Esophagus squamous epithelium (tissue), 5 donors: ENCODE measurements at regions not wholly inside any gene's neighbourhood (a gene's known extent, or its start where the extent isn't known, plus 50 kb on each side); places are given as distances from the start of the nearest gene placed in this dataset.

Experiments
- DNase-seq: peaks from one replicate; lab custom pipeline; 2025; lab: John Stamatoyannopoulos, UW
- H3K27ac ChIP-seq, 4 donors: fragments of 200-600 bp; sonication (generic); one replicate each; pipeline ENCODE4 v1.5.1; 2016 to 2019; ENCODE audit warnings: mild to moderate bottlenecking in 1 of 4
- H3K27me3 ChIP-seq, 4 donors: fragments of 200-600 bp; sonication (generic); 1 replicate in 3 of 4; 2 replicates in 1 of 4; pipeline versions ENCODE4 v1.5.1 to v1.6.0; 2017 to 2021; ENCODE audit warnings: antibody characterized with exemption in 1 of 4
- H3K36me3 ChIP-seq, 3 donors: fragments of 200-600 bp; sonication (generic); one replicate each; pipeline ENCODE4 v1.5.1; 2016 to 2019
- H3K4me1 ChIP-seq, 3 donors: fragments of 200-600 bp; sonication (generic); one replicate each; pipeline ENCODE4 v1.5.1; 2017 to 2019
- H3K4me3 ChIP-seq, 4 donors: fragments of 200-600 bp; sonication (generic); 1 replicate in 3 of 4; 2 replicates in 1 of 4; pipeline ENCODE4 v1.5.1; 2016 to 2019; ENCODE audit warnings: mild to moderate bottlenecking in 2 of 4, moderate library complexity in 1 of 4
- H3K9me3 ChIP-seq, 3 donors: fragments of 200-600 bp; sonication (generic); one replicate each; pipeline ENCODE4 v1.5.1; 2016 to 2019
- POLR2A ChIP-seq, 4 donors: fragments of 450-650 bp; IDR thresholded peaks; one replicate each; pipeline ENCODE4 v1.6.1; 2017; ENCODE audit warnings: antibody characterized with exemption in 4 of 4, mild to moderate bottlenecking in 4 of 4, moderate library complexity in 3 of 4
- WGBS, 2 donors: methylation state at CpG; one replicate each; pipeline ENCODE4 v1.1.5; 2018; 5-methylcytosine and 5-hydroxymethylcytosine counted together
- intact Hi-C: fragments of 100-400 bp; cut with DNase I; formaldehyde crosslinking; loops from one replicate; pipeline ENCODE4 v1.15.0; 2022
- TF ChIP-seq, protein P1 (sequence below), 6 experiments: fragments of 450-650 bp in 4 of 6; fragments of 200-600 bp in 2 of 6; sonication (generic) in 2 of 6; IDR thresholded peaks; one replicate each; pipeline ENCODE4 v1.5.1; 2016 to 2019; ENCODE audit warnings: antibody characterized with exemption in 6 of 6, mild to moderate bottlenecking in 4 of 6, moderate library complexity in 4 of 6
- donor health status: DM: yes; HTN: yes; CAD: no.

GRCh38 chr13:39881887-39882286 lies 226.4 kb downstream of the COG6 start:
- Histone ChIP-seq H3K4me3 (no peak overlapping the region), H3K4me1 (peaks cover 0 to 6% (median 0%) of the 10 kb centered on the region in 3 donors), H3K36me3 (no peaks in the 10 kb centered on the region), H3K27me3 (no peaks in the 10 kb centered on the region), H3K27ac (no peak overlapping the region), H3K9me3 (peaks cover 0 to 25% (median 8%) of the 10 kb centered on the region in 3 donors)
- 30 to 48% methylated on average over 1 of the region's 1 CpG for WGBS, 2 donors
- TF ChIP-seq POLR2A (IDR thresholded peaks at IDR 0.05) = no peak
- TF ChIP-seq, protein P1, sequence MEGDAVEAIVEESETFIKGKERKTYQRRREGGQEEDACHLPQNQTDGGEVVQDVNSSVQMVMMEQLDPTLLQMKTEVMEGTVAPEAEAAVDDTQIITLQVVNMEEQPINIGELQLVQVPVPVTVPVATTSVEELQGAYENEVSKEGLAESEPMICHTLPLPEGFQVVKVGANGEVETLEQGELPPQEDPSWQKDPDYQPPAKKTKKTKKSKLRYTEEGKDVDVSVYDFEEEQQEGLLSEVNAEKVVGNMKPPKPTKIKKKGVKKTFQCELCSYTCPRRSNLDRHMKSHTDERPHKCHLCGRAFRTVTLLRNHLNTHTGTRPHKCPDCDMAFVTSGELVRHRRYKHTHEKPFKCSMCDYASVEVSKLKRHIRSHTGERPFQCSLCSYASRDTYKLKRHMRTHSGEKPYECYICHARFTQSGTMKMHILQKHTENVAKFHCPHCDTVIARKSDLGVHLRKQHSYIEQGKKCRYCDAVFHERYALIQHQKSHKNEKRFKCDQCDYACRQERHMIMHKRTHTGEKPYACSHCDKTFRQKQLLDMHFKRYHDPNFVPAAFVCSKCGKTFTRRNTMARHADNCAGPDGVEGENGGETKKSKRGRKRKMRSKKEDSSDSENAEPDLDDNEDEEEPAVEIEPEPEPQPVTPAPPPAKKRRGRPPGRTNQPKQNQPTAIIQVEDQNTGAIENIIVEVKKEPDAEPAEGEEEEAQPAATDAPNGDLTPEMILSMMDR (IDR thresholded peaks at IDR 0.05) = no peak
- intact Hi-C loops = no loop called here
- no peak for DNase-seq

DNA sequence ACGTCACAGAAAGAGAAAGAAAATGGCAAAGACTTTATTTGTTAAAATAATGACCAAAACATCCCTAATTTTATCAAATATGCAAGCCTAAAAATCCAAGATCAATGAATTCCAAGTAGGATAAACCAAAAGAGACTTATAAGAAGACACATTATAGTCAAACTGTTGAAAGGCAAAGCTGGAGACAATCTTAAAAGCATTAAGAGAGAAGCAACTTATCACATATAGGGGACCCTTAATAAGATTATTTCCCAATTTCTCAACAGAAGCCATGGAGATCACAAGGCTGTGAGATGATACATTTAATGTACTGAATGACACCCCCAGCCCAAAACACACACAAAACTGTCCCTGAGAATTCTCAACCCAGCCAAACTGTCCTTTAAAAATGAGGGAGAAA lies 228.7 kb downstream of the COG6 start:
- WGBS, 2 donors = 0 to 54% methylated on average over 1 of the region's 1 CpG
- no peak for DNase-seq
- Histone ChIP-seq H3K36me3 (no peaks in the 10 kb centered on the region), H3K4me1 (peaks cover 0 to 13% (median 0%) of the 10 kb centered on the region in 3 donors), H3K9me3 (peaks cover 0 to 25% (median 8%) of the 10 kb centered on the region in 3 donors), H3K4me3 (no peak overlapping the region), H3K27ac (no peak overlapping the region), H3K27me3 (no peaks in the 10 kb centered on the region)
- intact Hi-C loops = no loop called here
- TF ChIP-seq, protein P1 (IDR thresholded peaks at IDR 0.05) = no peak
- no peak for TF ChIP-seq POLR2A (IDR thresholded peaks at IDR 0.05)

DNA sequence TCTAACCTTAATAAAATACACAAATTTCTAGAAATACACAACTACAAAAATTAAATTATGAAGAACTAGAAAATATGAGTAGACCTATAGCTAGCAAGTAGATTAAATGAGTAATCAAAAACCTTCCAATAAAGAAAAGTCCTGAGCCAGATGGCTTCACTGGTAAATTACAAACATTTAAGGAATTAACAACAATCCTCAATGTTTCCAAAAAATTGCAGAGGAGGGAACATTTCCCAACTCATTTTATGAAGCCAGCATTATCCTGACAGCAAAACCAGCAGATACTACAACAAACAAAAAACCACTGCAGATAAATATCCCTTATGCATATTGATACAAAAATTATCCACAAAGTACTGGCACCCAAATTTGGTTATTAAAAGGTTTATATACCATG lies 230.9 kb downstream of the COG6 start:
- H3K27me3 ChIP-seq = no peaks in the 10 kb centered on the region
- H3K9me3 ChIP-seq = peaks cover 0 to 25% (median 8%) of the 10 kb centered on the region in 3 donors
- intact Hi-C loops = no loop called here
- DNase-seq = no peak
- TF ChIP-seq POLR2A (IDR thresholded peaks at IDR 0.05) = no peak
- TF ChIP-seq, protein P1 (IDR thresholded peaks at IDR 0.05) = no peak
- no peaks in the 10 kb centered on the region for H3K36me3 ChIP-seq
- no peak overlapping the region for H3K27ac ChIP-seq
- no peak overlapping the region for H3K4me3 ChIP-seq
- peaks cover 0 to 17% (median 0%) of the 10 kb centered on the region in 3 donors for H3K4me1 ChIP-seq

DNA sequence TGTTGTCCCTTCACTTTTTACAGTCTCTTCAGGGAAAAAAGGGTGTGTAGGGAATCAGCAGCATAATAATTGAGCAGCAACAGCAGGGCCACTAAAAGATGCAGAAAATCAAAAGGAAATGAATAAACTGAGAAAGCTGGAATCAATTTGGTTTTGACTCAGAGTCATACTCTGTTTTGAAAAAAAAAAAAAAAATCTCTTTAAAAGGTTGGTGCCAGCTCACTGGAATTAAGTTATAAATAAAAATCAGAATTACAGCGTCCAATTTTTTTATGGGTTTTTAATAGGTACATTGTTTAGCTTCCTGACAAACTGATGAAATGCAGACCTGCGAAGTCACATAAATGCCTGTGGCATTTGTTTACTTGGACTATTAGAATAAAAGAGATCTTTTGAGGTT lies 231.9 kb downstream of the COG6 start:
- peaks cover 0 to 17% (median 0%) of the 10 kb centered on the region in 3 donors for H3K4me1 ChIP-seq
- no peaks in the 10 kb centered on the region for H3K36me3 ChIP-seq
- H3K27ac ChIP-seq = peak overlapping the region in 1 of 4 donors; percentile 35
- peaks cover 0 to 25% (median 8%) of the 10 kb centered on the region in 3 donors for H3K9me3 ChIP-seq
- WGBS, 2 donors = 50 to 66% methylated on average over 2 of the region's 2 CpGs
- H3K27me3 ChIP-seq = no peaks in the 10 kb centered on the region
- intact Hi-C loops = no loop called here
- no peak overlapping the region for H3K4me3 ChIP-seq
- DNase-seq = no peak
- TF ChIP-seq, protein P1 (IDR thresholded peaks at IDR 0.05) = no peak
- TF ChIP-seq POLR2A (IDR thresholded peaks at IDR 0.05) = no peak

DNA sequence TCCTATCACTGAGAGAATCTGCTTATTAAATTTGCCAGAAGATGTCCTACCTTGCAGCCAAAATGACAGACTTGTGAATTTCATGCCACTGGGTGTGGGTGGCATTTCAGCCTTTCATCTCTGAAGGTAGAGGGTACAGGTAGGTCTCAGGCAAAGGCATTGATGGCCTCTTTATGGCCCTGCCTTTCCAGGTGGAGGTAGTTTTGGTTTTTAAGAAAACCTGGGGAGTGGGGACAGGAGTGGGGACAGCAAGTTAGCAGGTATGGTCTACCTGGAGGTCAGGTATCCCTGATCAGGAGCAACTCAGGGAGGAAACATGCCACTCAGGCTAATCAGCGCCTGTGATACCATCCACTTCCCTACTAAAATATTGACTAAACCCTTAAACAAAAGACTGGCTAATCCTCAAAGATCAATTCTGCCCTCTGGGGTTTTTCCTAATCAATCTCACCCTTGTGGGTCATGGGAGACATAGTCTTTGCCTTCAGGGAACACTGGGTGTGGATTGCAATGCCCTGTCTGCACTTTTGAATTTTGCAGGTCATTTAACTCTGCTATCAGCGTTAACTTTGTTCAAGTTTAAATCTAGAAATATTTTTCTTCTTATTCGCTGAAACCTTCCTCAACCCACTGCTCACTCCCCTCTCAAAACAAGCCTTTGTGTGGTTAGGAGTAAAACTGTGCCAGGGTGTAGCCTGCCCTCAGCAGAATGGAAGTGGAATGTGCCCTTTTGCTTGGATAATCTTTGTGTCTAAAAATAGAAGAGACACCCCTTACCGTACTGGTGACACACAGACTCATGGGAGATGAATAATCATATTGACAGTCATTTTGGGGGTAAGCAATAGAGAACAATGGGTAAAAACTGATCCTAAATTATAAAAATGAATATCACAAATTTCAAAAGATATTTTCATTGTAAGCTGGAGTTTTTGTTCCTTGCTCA lies 233.7 kb downstream of the COG6 start:
- DNase-seq = no peak
- Histone ChIP-seq H3K4me3 (no peak overlapping the region), H3K27ac (no peak overlapping the region), H3K27me3 (no peaks in the 10 kb centered on the region), H3K9me3 (peaks cover 0 to 13% (median 3%) of the 10 kb centered on the region in 3 donors), H3K36me3 (no peaks in the 10 kb centered on the region), H3K4me1 (peaks cover 0 to 26% (median 0%) of the 10 kb centered on the region in 3 donors)
- 46 to 51% methylated on average over 4 of the region's 4 CpGs for WGBS, 2 donors
- intact Hi-C loops = no loop called here
- TF ChIP-seq, protein P1 (IDR thresholded peaks at IDR 0.05) = no peak
- no peak for TF ChIP-seq POLR2A (IDR thresholded peaks at IDR 0.05)
